GM21515 (cell line): ENCODE measurements at regions not wholly inside any gene's neighbourhood (a gene's known extent, or its start where the extent isn't known, plus 50 kb on each side); places are given as distances from the start of the nearest gene placed in this dataset.

Experiments used
- ATAC-seq: cut with Tn5 transposase; IDR thresholded peaks from one replicate; pipeline ENCODE4 v1.9.1; 2021; ENCODE audit not compliant: unreplicated experiment

GRCh38 chr13:79799059-79799867 is 318.3 kb downstream of the NDFIP2 start:
- ATAC-seq: no peak

- ATAC-seq: no peak
Observed at GRCh38 chr13:79796136-79796535, 315.2 kb downstream of the NDFIP2 start.

- no peak for ATAC-seq
Observed at GRCh38 chr13:79794931-79795330, 314.0 kb downstream of the NDFIP2 start.

GRCh38 chr13:79792716-79793115 is 311.8 kb downstream of the NDFIP2 start:
- no peak for ATAC-seq

GRCh38 chr13:79791471-79792042 is 310.6 kb downstream of the NDFIP2 start:
- no peak for ATAC-seq

- ATAC-seq: no peak
Observed at GRCh38 chr13:79786176-79786575, 305.2 kb downstream of the NDFIP2 start.

- ATAC-seq: no peak
Observed at GRCh38 chr13:79782541-79783205, 301.7 kb downstream of the NDFIP2 start.

GRCh38 chr13:79781829-79782540 is 301.0 kb downstream of the NDFIP2 start:
- no peak for ATAC-seq

- ATAC-seq: no peak
Observed at GRCh38 chr13:79780240-79780639, 299.3 kb downstream of the NDFIP2 start.

- ATAC-seq: no peak
Observed at GRCh38 chr13:79779761-79780160, 298.8 kb downstream of the NDFIP2 start.

GRCh38 chr13:79778741-79779460 is 297.9 kb downstream of the NDFIP2 start:
- ATAC-seq: no peak

- no peak for ATAC-seq
Observed at GRCh38 chr13:79777504-79777903, 296.5 kb downstream of the NDFIP2 start.

- no peak for ATAC-seq
Observed at GRCh38 chr13:79776531-79777295, 295.8 kb downstream of the NDFIP2 start.

GRCh38 chr13:79775830-79776229 is 294.9 kb downstream of the NDFIP2 start:
- ATAC-seq: no peak

GRCh38 chr13:79772811-79773210 is 291.9 kb downstream of the NDFIP2 start:
- ATAC-seq: no peak

- no peak for ATAC-seq
Observed at GRCh38 chr13:79771493-79771892, 290.5 kb downstream of the NDFIP2 start.

GRCh38 chr13:79770056-79770455 is 289.1 kb downstream of the NDFIP2 start:
- no peak for ATAC-seq

- ATAC-seq: no peak
Observed at GRCh38 chr13:79767126-79767525, 286.2 kb downstream of the NDFIP2 start.

GRCh38 chr13:79765331-79765730 is 284.4 kb downstream of the NDFIP2 start:
- no peak for ATAC-seq

GRCh38 chr13:79749984-79750551 is 269.1 kb downstream of the NDFIP2 start:
- no peak for ATAC-seq
